ENCODE measurements at regions not wholly inside any gene's neighbourhood (a gene's known extent, or its start where the extent isn't known, plus 50 kb on each side); places are given as distances from the start of the nearest gene placed in this dataset.

- no peak for DNase-seq
Observed at GRCh38 chr6:102333736-102334135, 940.2 kb downstream of the GRIK2 start.

GRCh38 chr6:102327697-102328225 lies 934.3 kb downstream of the GRIK2 start:
- DNase-seq, result no peak

- no peak for DNase-seq
Observed at GRCh38 chr6:102313699-102314098, 920.2 kb downstream of the GRIK2 start.

- DNase-seq, result no peak
Observed at GRCh38 chr6:102309700-102310099, 916.2 kb downstream of the GRIK2 start.

- DNase-seq, result no peak
Observed at GRCh38 chr6:102300350-102300749, 906.8 kb downstream of the GRIK2 start.

- DNase-seq, result no peak
Observed at GRCh38 chr6:102298051-102298450, 904.5 kb downstream of the GRIK2 start.
